OCI-LY1 (cell line): ENCODE measurements at regions not wholly inside any gene's neighbourhood (a gene's known extent, or its start where the extent isn't known, plus 50 kb on each side); places are given as distances from the start of the nearest gene placed in this dataset.

Experiments used
- H2AFZ ChIP-seq: fragments of 200-600 bp; sonication (generic), shearing (Covaris generic); 2 replicates; pipeline ENCODE4 v1.6.0; 2014; ENCODE audit warnings: antibody characterized with exemption, mild to moderate bottlenecking, low read length
- H3F3A ChIP-seq: fragments of 200-600 bp; sonication (generic), shearing (Covaris generic); 2 replicates; pipeline ENCODE4 v1.6.0; 2014; ENCODE audit warnings: mild to moderate bottlenecking, antibody characterized with exemption, low read length, moderate library complexity; ENCODE audit not compliant: insufficient read depth
- H3K27ac ChIP-seq: fragments of 200-600 bp; sonication (generic); 2 replicates; pipeline ENCODE4 v1.5.1; 2014; ENCODE audit warnings: low read length, mixed run types, mild to moderate bottlenecking, low read depth; ENCODE audit not compliant: poor library complexity, severe bottlenecking
- H3K27me3 ChIP-seq: fragments of 200-600 bp; sonication (generic); 2 replicates; pipeline ENCODE4 v1.6.0; 2014; ENCODE audit warnings: antibody characterized with exemption, mild to moderate bottlenecking, low read length, moderate library complexity; ENCODE audit not compliant: insufficient read depth
- H3K36me3 ChIP-seq: fragments of 200-600 bp; sonication (generic); 2 replicates; pipeline ENCODE4 v1.6.1; 2014; ENCODE audit warnings: mild to moderate bottlenecking, antibody characterized with exemption, low read length, moderate library complexity, mixed read lengths; ENCODE audit not compliant: insufficient read depth
- H3K4me1 ChIP-seq: fragments of 200-600 bp; sonication (generic); 2 replicates; pipeline ENCODE4 v1.5.1; 2014; ENCODE audit warnings: mild to moderate bottlenecking, low read length, moderate library complexity; ENCODE audit not compliant: insufficient read depth, severe bottlenecking
- H3K4me2 ChIP-seq: fragments of 200-600 bp; sonication (generic), shearing (Covaris generic); 2 replicates; pipeline ENCODE4 v1.6.1; 2014; ENCODE audit warnings: low read length
- H3K4me3 ChIP-seq: fragments of 200-600 bp; sonication (generic); 2 replicates; pipeline ENCODE4 v1.5.1; 2014; ENCODE audit warnings: low read length, low read depth, mild to moderate bottlenecking, mixed read lengths; ENCODE audit not compliant: poor library complexity, severe bottlenecking
- H3K79me2 ChIP-seq: fragments of 200-600 bp; shearing (Covaris generic); 2 replicates; pipeline ENCODE4 v1.6.1; 2016; ENCODE audit warnings: mixed run types, low read length, mixed read lengths; ENCODE audit not compliant: insufficient read depth
- H3K9ac ChIP-seq: fragments of 200-600 bp; sonication (generic), shearing (Covaris generic); 2 replicates; pipeline ENCODE4 v1.6.1; 2014; ENCODE audit warnings: mild to moderate bottlenecking, low read length, mixed read lengths
- H3K9me2 ChIP-seq: fragments of 200-600 bp; sonication (generic), shearing (Covaris generic); 2 replicates; pipeline ENCODE4 v1.6.1; 2014; ENCODE audit warnings: low read depth, mild to moderate bottlenecking, low read length, mixed read lengths
- H3K9me3 ChIP-seq: fragments of 200-600 bp; shearing (Covaris generic); 2 replicates; pipeline ENCODE4 v1.6.1; 2014; ENCODE audit warnings: low read length, mixed read lengths
- H4K20me1 ChIP-seq: fragments of 200-600 bp; sonication (generic), shearing (Covaris generic); 2 replicates; pipeline ENCODE4 v1.6.0; 2016; ENCODE audit warnings: mild to moderate bottlenecking, low read length; ENCODE audit not compliant: insufficient read depth
- CTCF ChIP-seq: fragments of 200-600 bp; sonication (generic), shearing (Covaris generic); IDR thresholded peaks from 2 replicates; pipeline ENCODE4 v1.5.1; 2017; ENCODE audit warnings: mild to moderate bottlenecking, antibody characterized with exemption, low read length, moderate library complexity, mixed read lengths
- EZH2 ChIP-seq: fragments of 200-600 bp; sonication (generic), shearing (Covaris generic); IDR thresholded peaks from 2 replicates; pipeline ENCODE4 v1.8.0; 2017; ENCODE audit warnings: borderline replicate concordance, mixed run types, mild to moderate bottlenecking, antibody characterized with exemption, low read length, moderate library complexity, mixed read lengths

GRCh38 chr9:129396365-129396708 lies 218.3 kb upstream of the IER5L start:
- no peak for TF ChIP-seq EZH2
- TF ChIP-seq CTCF: no peak

GRCh38 chr9:129395633-129396364 lies 217.7 kb upstream of the IER5L start:
- TF ChIP-seq CTCF: no peak
- TF ChIP-seq EZH2: no peak
- H3K27me3 ChIP-seq: peaks cover 6% of the 10 kb centered on the region; the same call in 1 of the 2 replicates
- no peaks in the 10 kb centered on the region; the same call in 1 of the 2 replicates for H3K9me2 ChIP-seq
- no peaks in the 10 kb centered on the region for H3K9me3 ChIP-seq
- H3K9ac ChIP-seq: no peak overlapping the region
- H4K20me1 ChIP-seq: no peaks in the 10 kb centered on the region
- H3K4me1 ChIP-seq: no peaks in the 10 kb centered on the region
- H2AFZ ChIP-seq: no peak overlapping the region
- no peaks in the 10 kb centered on the region for H3K79me2 ChIP-seq
- no peak overlapping the region for H3K27ac ChIP-seq
- no peaks in the 10 kb centered on the region for H3F3A ChIP-seq
- no peak overlapping the region for H3K4me2 ChIP-seq
- H3K4me3 ChIP-seq: no peak overlapping the region
- H3K36me3 ChIP-seq: no peaks in the 10 kb centered on the region

More at GRCh38 chr9:129396365-129396708, 218.3 kb upstream of the IER5L start:
- Histone ChIP-seq H3K4me1 (no peaks in the 10 kb centered on the region), H3K9ac (no peak overlapping the region), H3K9me2 (no peaks in the 10 kb centered on the region; the same call in 1 of the 2 replicates), H3K27me3 (peaks cover 4% of the 10 kb centered on the region; the same call in 1 of the 2 replicates), H3K9me3 (no peaks in the 10 kb centered on the region), H3K4me2 (no peak overlapping the region), H3K4me3 (no peak overlapping the region), H2AFZ (no peak overlapping the region), H3K79me2 (no peaks in the 10 kb centered on the region), H3K27ac (no peak overlapping the region), H4K20me1 (no peaks in the 10 kb centered on the region), H3F3A (no peaks in the 10 kb centered on the region), H3K36me3 (no peaks in the 10 kb centered on the region)

- Histone ChIP-seq H3K9ac (no peak overlapping the region), H3K4me2 (no peak overlapping the region), H3K9me3 (no peaks in the 10 kb centered on the region), H3K4me1 (no peaks in the 10 kb centered on the region), H3K27me3 (peaks cover 6% of the 10 kb centered on the region; the same call in 1 of the 2 replicates), H3K27ac (no peak overlapping the region), H3F3A (no peaks in the 10 kb centered on the region), H3K79me2 (no peaks in the 10 kb centered on the region), H3K36me3 (no peaks in the 10 kb centered on the region), H2AFZ (no peak overlapping the region), H3K9me2 (no peaks in the 10 kb centered on the region; the same call in 1 of the 2 replicates), H4K20me1 (no peaks in the 10 kb centered on the region), H3K4me3 (no peak overlapping the region)
- no peak for TF ChIP-seq EZH2
Observed at GRCh38 chr9:129394886-129395279, 216.8 kb upstream of the IER5L start.
